ENCODE measurements at regions not wholly inside any gene's neighbourhood (a gene's known extent, or its start where the extent isn't known, plus 50 kb on each side); places are given as distances from the start of the nearest gene placed in this dataset.

- H3K79me2 ChIP-seq (ENCODE audit: low read length), result no peaks in the 10 kb centered on the region
- H3K4me1 ChIP-seq (ENCODE audit: low read length), result no peaks in the 10 kb centered on the region
- H3K36me3 ChIP-seq (replicated peaks; ENCODE audit: low read depth, low read length), result no peaks in the 10 kb centered on the region
- H4K20me1 ChIP-seq (ENCODE audit: insufficient read depth, low read length), result no peaks in the 10 kb centered on the region
- H3K4me3 ChIP-seq (ENCODE audit: low read length), result no peak overlapping the region
- H3K9ac ChIP-seq (ENCODE audit: low read length), result no peak overlapping the region
- H3K9me3 ChIP-seq (ENCODE audit: insufficient read depth, low read length), result no peaks in the 10 kb centered on the region
- TF ChIP-seq EZH2phosphoT487 (IDR thresholded peaks at IDR 0.05; ENCODE audit: low read depth), result no peak
- TF ChIP-seq, protein P1, sequence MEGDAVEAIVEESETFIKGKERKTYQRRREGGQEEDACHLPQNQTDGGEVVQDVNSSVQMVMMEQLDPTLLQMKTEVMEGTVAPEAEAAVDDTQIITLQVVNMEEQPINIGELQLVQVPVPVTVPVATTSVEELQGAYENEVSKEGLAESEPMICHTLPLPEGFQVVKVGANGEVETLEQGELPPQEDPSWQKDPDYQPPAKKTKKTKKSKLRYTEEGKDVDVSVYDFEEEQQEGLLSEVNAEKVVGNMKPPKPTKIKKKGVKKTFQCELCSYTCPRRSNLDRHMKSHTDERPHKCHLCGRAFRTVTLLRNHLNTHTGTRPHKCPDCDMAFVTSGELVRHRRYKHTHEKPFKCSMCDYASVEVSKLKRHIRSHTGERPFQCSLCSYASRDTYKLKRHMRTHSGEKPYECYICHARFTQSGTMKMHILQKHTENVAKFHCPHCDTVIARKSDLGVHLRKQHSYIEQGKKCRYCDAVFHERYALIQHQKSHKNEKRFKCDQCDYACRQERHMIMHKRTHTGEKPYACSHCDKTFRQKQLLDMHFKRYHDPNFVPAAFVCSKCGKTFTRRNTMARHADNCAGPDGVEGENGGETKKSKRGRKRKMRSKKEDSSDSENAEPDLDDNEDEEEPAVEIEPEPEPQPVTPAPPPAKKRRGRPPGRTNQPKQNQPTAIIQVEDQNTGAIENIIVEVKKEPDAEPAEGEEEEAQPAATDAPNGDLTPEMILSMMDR (IDR thresholded peaks at IDR 0.05; ENCODE audit: low read depth, low read length), result no peak
- H2AFZ ChIP-seq (ENCODE audit: low read depth, low read length), result no peak overlapping the region
- no peak overlapping the region for H3K4me2 ChIP-seq (ENCODE audit: low read length)
- H3K27me3 ChIP-seq (ENCODE audit: low read depth, low read length), result no peaks in the 10 kb centered on the region
- H3K27ac ChIP-seq (ENCODE audit: low read length), result no peak overlapping the region
Measured at GRCh38 chr16:5845046-5845445, 747.5 kb upstream of the EEF2KMT start.

DNA sequence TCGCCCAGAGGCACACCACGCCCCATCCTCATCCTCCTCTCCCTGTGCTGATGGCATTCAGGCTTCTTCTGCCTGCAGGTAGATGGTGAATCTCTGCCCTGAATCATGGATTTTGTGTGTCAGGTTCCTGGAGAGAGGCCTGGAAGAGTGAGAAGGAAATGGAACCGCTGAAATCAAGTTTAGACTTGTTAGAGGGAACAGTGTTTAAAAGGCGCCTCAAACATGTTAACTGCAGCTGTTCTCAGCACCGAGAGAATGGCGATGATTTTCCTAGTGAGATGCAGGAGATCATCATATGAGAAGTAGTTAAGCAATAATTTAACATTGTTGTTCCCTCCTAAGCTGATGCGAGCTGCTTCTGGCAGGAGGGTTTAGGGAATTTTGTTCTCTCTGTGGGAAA, 744.4 kb upstream of the EEF2KMT start:
- Histone ChIP-seq H3K9ac (ENCODE audit: low read length) (no peak overlapping the region), H3K9me3 (ENCODE audit: insufficient read depth, low read length) (no peaks in the 10 kb centered on the region), H3K4me3 (ENCODE audit: low read length) (no peak overlapping the region), H2AFZ (ENCODE audit: low read depth, low read length) (no peak overlapping the region), H3K79me2 (ENCODE audit: low read length) (no peaks in the 10 kb centered on the region), H3K36me3 (replicated peaks; ENCODE audit: low read depth, low read length) (no peaks in the 10 kb centered on the region), H3K27me3 (ENCODE audit: low read depth, low read length) (no peaks in the 10 kb centered on the region), H3K4me1 (ENCODE audit: low read length) (no peaks in the 10 kb centered on the region), H3K4me2 (ENCODE audit: low read length) (no peak overlapping the region), H3K27ac (ENCODE audit: low read length) (no peak overlapping the region), H4K20me1 (ENCODE audit: insufficient read depth, low read length) (no peaks in the 10 kb centered on the region)
- TF ChIP-seq, protein P1 (IDR thresholded peaks at IDR 0.05; ENCODE audit: low read depth, low read length), result no peak
- TF ChIP-seq EZH2phosphoT487 (IDR thresholded peaks at IDR 0.05; ENCODE audit: low read depth), result no peak

GRCh38 chr16:5838725-5839124, 741.1 kb upstream of the EEF2KMT start:
- Histone ChIP-seq H3K9me3 (ENCODE audit: insufficient read depth, low read length) (no peaks in the 10 kb centered on the region), H3K4me3 (ENCODE audit: low read length) (no peak overlapping the region), H3K27me3 (ENCODE audit: low read depth, low read length) (no peaks in the 10 kb centered on the region), H3K36me3 (replicated peaks; ENCODE audit: low read depth, low read length) (no peaks in the 10 kb centered on the region), H3K79me2 (ENCODE audit: low read length) (no peaks in the 10 kb centered on the region), H3K4me1 (ENCODE audit: low read length) (no peaks in the 10 kb centered on the region), H2AFZ (ENCODE audit: low read depth, low read length) (no peak overlapping the region), H4K20me1 (ENCODE audit: insufficient read depth, low read length) (no peaks in the 10 kb centered on the region), H3K4me2 (ENCODE audit: low read length) (no peak overlapping the region), H3K9ac (ENCODE audit: low read length) (no peak overlapping the region), H3K27ac (ENCODE audit: low read length) (no peak overlapping the region)
- no peak for TF ChIP-seq EZH2phosphoT487 (IDR thresholded peaks at IDR 0.05; ENCODE audit: low read depth)
- TF ChIP-seq, protein P1 (IDR thresholded peaks at IDR 0.05; ENCODE audit: low read depth, low read length), result no peak

DNA sequence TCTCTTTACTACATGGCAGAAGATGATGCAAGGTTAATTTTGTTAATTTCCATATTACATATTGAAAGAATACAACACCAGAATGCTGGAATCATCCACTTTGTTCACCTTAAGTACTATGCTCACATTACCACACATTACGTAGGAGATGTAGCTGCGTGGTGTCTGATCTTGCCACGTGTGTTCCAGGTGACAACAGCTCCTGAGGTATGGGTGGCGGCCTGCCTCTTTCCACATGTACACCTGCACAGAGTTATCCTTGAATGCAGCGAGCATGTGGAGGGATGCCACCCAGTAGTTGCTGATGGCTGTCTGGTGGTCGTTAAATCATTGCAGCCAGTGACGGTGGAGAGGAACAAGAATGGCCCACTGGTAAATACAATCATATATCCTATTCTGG, 740.5 kb upstream of the EEF2KMT start:
- H3K79me2 ChIP-seq (ENCODE audit: low read length), result no peaks in the 10 kb centered on the region

More for the DNA sequence above, 740.5 kb upstream of the EEF2KMT start:
- Histone ChIP-seq H3K9me3 (ENCODE audit: insufficient read depth, low read length) (no peaks in the 10 kb centered on the region), H3K4me1 (ENCODE audit: low read length) (no peaks in the 10 kb centered on the region), H2AFZ (ENCODE audit: low read depth, low read length) (no peak overlapping the region), H3K9ac (ENCODE audit: low read length) (no peak overlapping the region), H4K20me1 (ENCODE audit: insufficient read depth, low read length) (no peaks in the 10 kb centered on the region), H3K4me3 (ENCODE audit: low read length) (no peak overlapping the region), H3K27me3 (ENCODE audit: low read depth, low read length) (no peaks in the 10 kb centered on the region), H3K4me2 (ENCODE audit: low read length) (no peak overlapping the region), H3K27ac (ENCODE audit: low read length) (no peak overlapping the region), H3K36me3 (replicated peaks; ENCODE audit: low read depth, low read length) (no peaks in the 10 kb centered on the region)
- TF ChIP-seq, protein P1 (IDR thresholded peaks at IDR 0.05; ENCODE audit: low read depth, low read length), result no peak
- TF ChIP-seq EZH2phosphoT487 (IDR thresholded peaks at IDR 0.05; ENCODE audit: low read depth), result no peak
